GM12878 (cell line): ENCODE measurements at regions not wholly inside any gene's neighbourhood (a gene's known extent, or its start where the extent isn't known, plus 50 kb on each side); places are given as distances from the start of the nearest gene placed in this dataset.

Experiments used
- CTCF ChIP-seq, 3 experiments: IDR thresholded peaks in 2 of 3; conservative IDR thresholded peaks in 1 of 3; 2 replicates each; pipeline ENCODE4 v1.5.1; 2011; ENCODE audit warnings: low read depth in 3 of 3, low read length in 3 of 3, mild to moderate bottlenecking in 3 of 3, control low read depth in 2 of 3, moderate library complexity in 2 of 3, inconsistent platforms in 1 of 3, mixed read lengths in 1 of 3; ENCODE audit not compliant: control insufficient read depth in 2 of 3, insufficient read depth in 1 of 3; ENCODE audit errors: extremely low read depth in 1 of 3
- ETV6 ChIP-seq, 2 experiments: fragments of 450-650 bp in 1 of 2; IDR thresholded peaks in 1 of 2; conservative IDR thresholded peaks in 1 of 2; 2 replicates each; pipeline ENCODE4 v1.6.1; 2014; ENCODE audit warnings: antibody characterized with exemption in 1 of 2, borderline replicate concordance in 1 of 2, low read depth in 1 of 2, mild to moderate bottlenecking in 1 of 2, moderate library complexity in 1 of 2
- EZH2 ChIP-seq: IDR thresholded peaks from 2 replicates; pipeline ENCODE4 v1.6.1; 2012; ENCODE audit warnings: low read depth, mild to moderate bottlenecking, control low read depth, inconsistent platforms, low read length, borderline replicate concordance; ENCODE audit not compliant: control insufficient read depth
- GABPA ChIP-seq: IDR thresholded peaks from 2 replicates; pipeline ENCODE4 v1.6.1; 2014; ENCODE audit warnings: antibody characterized with exemption, low read depth, mild to moderate bottlenecking, inconsistent platforms
- MAX ChIP-seq: IDR thresholded peaks from 2 replicates; pipeline ENCODE4 v1.6.1; 2012; ENCODE audit warnings: low read depth, low read length, improper control_type of control experiment
- MEF2A ChIP-seq: IDR thresholded peaks from 2 replicates; pipeline ENCODE4 v1.6.1; 2011; ENCODE audit warnings: low read depth, mild to moderate bottlenecking, low read length, moderate library complexity; ENCODE audit not compliant: insufficient read depth
- POLR2A ChIP-seq: IDR thresholded peaks from 2 replicates; pipeline ENCODE4 v1.6.1; 2011; ENCODE audit warnings: low read depth, mild to moderate bottlenecking, low read length
- SKIL ChIP-seq: fragments of 450-650 bp; IDR thresholded peaks from 2 replicates; pipeline ENCODE4 v1.6.1; 2017; ENCODE audit warnings: mild to moderate bottlenecking, low read depth, inconsistent platforms; ENCODE audit not compliant: poor library complexity, severe bottlenecking
- YY1 ChIP-seq: IDR thresholded peaks from 2 replicates; pipeline ENCODE4 v1.6.1; 2011; ENCODE audit warnings: low read depth, mild to moderate bottlenecking, low read length
- ZBTB4 ChIP-seq: fragments of 450-650 bp; formaldehyde crosslinking; IDR thresholded peaks from 2 replicates; pipeline ENCODE4 v1.4.0; 2022; ENCODE audit warnings: mild to moderate bottlenecking, moderate library complexity

GRCh38 chr7:153912211-153912610 is 140.0 kb upstream of the DPP6 start:
- TF ChIP-seq CTCF (IDR thresholded peaks at IDR 0.05 in 2 of 3, conservative IDR thresholded peaks at IDR 0.05 in 1 of 3; ENCODE audit: control insufficient read depth in 2 of 3, extremely low read depth in 1 of 3, insufficient read depth in 1 of 3, low read depth in 3 of 3, low read length in 3 of 3) (no peak), EZH2 (no peak), MAX (no peak), YY1 (no peak), POLR2A (no peak), SKIL (no peak), MEF2A (no peak), ETV6 (conservative IDR thresholded peaks at IDR 0.05 in 1 of 2, IDR thresholded peaks at IDR 0.05 in 1 of 2; ENCODE audit: borderline replicate concordance in 1 of 2, low read depth in 1 of 2) (no peak), ZBTB4 (CRISPR knock-in tag) (no peak), GABPA (no peak)
